SK-N-SH (cell line): ENCODE measurements at regions not wholly inside any gene's neighbourhood (a gene's known extent, or its start where the extent isn't known, plus 50 kb on each side); places are given as distances from the start of the nearest gene placed in this dataset.

Source experiments
- TF ChIP-seq, protein P1 (sequence below): IDR thresholded peaks from 2 replicates; pipeline ENCODE4; 2012
- TF ChIP-seq, protein P2 (sequence below): fragments of 200-600 bp; sonication (generic); IDR thresholded peaks from 2 replicates; pipeline ENCODE4 v1.6.1; 2017; ENCODE audit warnings: antibody characterized with exemption, mild to moderate bottlenecking, moderate library complexity

DNA sequence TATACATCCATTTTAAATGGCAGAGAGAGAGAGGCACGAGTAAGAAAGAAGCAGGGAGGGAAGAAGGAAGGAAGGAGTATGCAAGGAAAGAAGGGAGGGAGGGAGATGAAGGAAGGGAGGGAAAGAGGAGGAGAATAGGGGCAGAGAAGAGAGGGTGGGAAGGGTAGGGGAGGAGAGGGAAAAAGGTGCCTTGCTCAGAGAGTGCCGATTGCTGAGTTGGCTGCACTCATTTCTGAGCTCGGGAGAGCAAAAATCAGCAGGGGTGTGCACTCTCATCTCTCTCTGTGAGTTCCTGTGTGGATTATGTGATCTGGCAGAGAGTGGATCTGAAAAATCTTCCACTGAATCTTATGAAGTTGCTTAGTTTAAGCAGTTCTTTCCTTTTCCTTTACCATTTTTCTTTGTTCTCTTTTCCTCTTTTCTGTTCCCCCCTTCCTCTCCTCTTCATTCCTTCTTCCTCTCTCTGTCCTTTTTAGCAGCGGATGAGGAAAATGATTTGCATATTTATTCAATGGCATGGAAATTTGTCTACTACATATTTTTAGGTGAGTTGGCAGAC lies 108.7 kb downstream of the PERP start:
- TF ChIP-seq, protein P1, sequence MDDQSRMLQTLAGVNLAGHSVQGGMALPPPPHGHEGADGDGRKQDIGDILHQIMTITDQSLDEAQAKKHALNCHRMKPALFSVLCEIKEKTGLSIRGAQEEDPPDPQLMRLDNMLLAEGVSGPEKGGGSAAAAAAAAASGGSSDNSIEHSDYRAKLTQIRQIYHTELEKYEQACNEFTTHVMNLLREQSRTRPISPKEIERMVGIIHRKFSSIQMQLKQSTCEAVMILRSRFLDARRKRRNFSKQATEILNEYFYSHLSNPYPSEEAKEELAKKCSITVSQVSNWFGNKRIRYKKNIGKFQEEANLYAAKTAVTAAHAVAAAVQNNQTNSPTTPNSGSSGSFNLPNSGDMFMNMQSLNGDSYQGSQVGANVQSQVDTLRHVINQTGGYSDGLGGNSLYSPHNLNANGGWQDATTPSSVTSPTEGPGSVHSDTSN, result no peak
- TF ChIP-seq, protein P2, sequence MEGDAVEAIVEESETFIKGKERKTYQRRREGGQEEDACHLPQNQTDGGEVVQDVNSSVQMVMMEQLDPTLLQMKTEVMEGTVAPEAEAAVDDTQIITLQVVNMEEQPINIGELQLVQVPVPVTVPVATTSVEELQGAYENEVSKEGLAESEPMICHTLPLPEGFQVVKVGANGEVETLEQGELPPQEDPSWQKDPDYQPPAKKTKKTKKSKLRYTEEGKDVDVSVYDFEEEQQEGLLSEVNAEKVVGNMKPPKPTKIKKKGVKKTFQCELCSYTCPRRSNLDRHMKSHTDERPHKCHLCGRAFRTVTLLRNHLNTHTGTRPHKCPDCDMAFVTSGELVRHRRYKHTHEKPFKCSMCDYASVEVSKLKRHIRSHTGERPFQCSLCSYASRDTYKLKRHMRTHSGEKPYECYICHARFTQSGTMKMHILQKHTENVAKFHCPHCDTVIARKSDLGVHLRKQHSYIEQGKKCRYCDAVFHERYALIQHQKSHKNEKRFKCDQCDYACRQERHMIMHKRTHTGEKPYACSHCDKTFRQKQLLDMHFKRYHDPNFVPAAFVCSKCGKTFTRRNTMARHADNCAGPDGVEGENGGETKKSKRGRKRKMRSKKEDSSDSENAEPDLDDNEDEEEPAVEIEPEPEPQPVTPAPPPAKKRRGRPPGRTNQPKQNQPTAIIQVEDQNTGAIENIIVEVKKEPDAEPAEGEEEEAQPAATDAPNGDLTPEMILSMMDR, result no peak
